ENCODE measurements at regions not wholly inside any gene's neighbourhood (a gene's known extent, or its start where the extent isn't known, plus 50 kb on each side); places are given as distances from the start of the nearest gene placed in this dataset.

DNA sequence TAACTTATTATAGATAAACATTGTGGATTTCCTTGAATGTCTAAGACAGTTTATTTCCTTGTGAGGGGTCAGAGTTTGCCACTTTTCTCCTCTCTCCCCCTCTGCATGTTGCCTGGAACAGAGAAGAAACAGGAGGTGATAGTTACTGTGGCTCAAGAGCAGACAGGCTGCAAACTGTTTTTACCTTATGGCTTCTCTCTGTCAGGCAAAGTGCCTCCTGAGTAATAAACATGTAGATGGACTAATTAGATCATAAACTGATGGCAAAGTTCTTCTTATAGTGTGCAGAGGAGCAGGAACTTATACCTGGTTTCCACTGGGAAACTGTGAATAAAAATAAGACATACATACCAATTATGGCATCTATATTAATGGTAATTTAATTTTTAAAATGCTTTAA, 133.1 kb upstream of the CDH12 start:
- DNase-seq = no peak

- no peak for DNase-seq
Measured at GRCh38 chr5:22985446-22985845, 132.3 kb upstream of the CDH12 start.

DNA sequence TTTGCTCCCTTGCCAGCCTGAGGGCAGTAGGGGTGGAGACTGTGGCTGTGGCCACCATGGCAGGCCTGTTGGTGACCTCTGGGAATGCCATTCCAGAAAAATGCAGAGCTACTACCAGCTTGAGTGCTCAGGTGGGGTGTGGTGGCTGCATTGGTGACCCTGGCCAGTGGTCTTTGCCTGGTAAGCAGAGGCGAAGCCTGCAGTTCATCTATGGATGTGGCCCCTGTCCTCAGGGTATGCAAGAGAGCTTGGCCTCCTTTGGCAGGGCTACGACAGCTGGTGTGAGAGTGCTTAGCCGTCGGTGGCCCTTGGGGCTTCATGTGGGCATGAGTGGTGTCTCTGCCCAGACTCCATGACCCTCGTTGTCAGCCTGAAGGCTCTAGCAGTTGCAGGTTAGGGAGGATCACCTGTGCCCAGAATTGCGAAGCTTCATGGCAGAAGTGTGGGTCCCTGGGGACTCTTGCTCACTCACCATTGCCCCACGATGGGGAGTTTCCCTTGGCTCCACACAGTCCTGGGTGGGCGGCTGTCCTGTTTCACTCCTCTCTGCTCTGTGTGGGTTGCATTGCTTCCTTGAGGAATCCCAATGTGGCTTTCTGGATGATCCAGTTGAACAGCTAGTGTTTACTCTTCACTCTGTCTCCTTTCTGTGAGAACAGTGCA, 117.9 kb upstream of the CDH12 start:
- no peak for DNase-seq

DNA sequence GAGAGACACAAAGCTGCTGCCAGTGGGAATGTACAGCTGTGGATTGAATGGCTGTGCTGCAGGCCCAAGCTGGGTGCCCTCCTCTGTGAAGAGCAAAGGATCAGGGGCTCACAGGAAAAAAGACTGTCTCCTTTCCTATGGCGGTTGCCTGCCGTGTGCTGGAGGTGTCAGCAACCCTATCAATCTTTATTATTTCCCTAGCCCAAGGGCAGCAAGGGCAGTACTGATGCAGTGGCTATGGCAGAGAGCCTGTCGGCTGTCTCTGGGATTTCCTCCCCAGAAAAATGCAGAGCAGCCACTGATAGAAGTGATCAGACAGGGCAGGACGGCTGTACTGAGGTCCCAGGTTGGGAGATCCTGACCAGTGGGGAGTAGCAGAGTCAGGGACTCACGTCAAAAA, 117.3 kb upstream of the CDH12 start:
- DNase-seq = no peak

GRCh38 chr5:22968386-22968785, 115.2 kb upstream of the CDH12 start:
- DNase-seq = no peak

DNA sequence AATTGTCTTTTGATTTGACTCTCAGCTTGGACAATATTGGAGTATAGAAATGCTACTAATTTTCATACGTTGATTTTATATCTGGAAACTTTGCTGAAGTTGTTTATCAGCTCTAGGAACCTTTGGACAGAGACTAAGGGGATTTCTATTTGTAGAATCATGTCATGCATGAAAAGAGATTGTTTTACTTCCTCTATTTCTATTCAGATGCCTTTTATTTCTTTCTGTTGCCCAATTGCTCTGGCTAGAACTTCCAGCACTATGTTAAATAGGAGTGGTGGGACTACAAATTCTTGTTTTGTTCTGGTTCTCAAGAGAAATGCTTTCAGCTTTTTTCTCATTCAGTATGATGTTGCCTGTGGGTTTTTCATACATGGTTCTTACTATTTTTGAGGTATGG, 112.8 kb upstream of the CDH12 start:
- no peak for DNase-seq

DNA sequence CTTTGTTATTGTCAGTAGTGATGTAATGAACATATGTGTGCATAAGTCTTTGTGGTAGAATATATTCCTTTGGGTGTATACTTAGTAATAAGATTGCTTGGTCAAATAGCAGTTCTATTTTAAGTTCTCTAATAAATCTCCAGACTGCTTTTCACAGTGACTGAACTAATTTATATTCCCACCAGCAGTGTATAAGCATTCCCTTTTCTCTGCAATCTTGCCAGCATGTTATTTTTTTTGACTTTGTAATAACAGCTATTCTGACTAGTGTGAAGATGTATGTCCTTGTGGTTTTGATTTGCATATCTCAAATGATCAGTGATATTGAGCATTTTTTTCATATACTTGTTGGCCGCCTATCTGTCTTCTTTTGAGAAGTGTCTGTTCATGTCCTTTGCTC, 111.5 kb upstream of the CDH12 start:
- DNase-seq = no peak

DNA sequence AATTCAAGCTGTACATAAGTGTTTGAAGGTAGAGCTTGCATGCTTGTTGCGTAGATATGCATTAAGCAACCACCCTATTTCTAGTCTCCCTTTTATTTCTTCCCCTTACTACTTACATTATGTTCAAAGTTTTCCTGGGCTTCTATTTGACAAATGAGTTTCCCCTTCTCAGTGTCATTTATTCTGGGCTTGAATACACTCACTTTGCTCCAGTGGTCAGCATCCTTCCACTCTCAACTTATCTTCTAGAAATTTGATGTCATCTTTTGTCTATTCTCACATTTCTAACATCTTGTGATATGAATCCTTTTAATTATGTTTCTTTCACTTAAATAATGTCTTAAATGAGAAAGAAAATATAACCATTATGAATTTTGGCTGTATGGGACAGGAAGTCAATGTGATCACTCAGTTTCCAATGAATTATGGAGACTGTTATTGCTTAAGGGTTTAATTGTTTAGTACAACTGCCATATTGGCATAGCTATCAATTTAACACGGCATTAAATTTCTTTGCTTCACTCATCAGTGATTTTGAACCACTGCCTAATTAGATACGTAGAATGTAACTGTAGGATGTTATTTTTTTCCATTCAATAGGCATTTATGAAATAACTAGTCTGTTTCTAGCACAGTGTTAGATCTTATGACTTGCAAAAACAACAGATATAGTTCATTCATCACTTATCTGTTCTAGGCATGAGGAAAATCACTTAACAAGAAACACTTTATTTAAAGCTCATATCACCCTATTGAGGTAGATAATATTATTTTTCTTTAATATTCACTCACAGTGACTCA, 105.5 kb upstream of the CDH12 start:
- DNase-seq = no peak

- no peak for DNase-seq
Measured at GRCh38 chr5:22947921-22948320, 94.8 kb upstream of the CDH12 start.

- no peak for DNase-seq
Measured at GRCh38 chr5:22938362-22938761, 85.2 kb upstream of the CDH12 start.

DNA sequence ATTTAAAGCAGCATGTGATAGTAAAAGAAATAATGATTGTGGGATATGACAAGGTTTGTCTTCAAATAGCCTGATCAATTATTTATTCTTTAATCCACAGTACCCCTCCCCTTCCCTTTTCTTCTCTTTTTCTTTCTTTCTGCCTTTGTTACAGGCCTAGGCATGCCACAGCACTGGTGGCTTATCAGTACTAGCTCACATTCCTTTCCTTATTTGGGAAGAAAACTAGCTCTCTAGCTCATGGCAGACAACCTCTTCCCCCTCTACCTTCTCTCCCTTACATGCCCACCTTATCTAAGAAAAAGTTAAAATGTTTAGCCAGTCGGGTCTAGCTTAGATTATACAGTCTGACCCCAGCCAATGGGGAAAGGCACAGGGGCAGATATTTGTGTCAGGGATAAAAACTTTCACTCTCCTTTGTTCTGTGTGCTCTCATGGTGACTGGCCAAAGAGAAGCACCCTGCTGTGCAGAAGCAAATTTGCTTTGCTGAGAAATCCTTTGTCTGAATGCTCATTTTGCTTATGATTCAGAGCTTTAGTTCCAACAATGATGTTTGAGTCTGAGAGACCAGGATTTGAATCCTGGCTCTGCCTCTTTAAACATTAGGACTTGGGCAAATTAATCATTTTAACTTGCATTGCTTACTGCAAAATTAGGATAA, 75.8 kb upstream of the CDH12 start:
- DNase-seq = no peak

GRCh38 chr5:22926574-22926973, 73.4 kb upstream of the CDH12 start:
- no peak for DNase-seq

- no peak for DNase-seq
Measured at GRCh38 chr5:22918511-22918910, 65.4 kb upstream of the CDH12 start.

GRCh38 chr5:22916393-22916792, 63.2 kb upstream of the CDH12 start:
- no peak for DNase-seq

GRCh38 chr5:22911019-22911418, 57.9 kb upstream of the CDH12 start:
- DNase-seq = no peak

GRCh38 chr5:22910523-22910922, 57.4 kb upstream of the CDH12 start:
- DNase-seq = no peak

DNA sequence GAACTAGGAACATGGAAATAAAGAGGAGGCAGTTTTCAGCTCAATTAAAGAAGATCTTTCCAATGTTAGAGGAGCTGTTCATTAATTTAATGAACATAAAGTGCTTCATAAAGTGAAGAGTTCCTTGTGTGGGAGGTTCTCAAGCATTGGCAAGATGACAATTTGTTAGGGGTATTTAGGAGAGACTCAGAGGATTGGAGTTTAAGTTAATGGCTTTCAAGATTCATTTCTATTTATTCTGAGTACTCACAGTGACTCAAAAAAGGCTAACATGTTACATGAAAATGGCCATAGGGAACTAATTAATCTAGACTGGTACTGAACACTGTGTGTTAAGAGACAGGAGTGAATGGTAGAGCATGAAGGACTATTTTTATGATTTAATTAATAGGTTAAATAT, 55.4 kb upstream of the CDH12 start:
- no peak for DNase-seq

GRCh38 chr5:22908129-22908528, 55.0 kb upstream of the CDH12 start:
- no peak for DNase-seq
